CD8-positive, alpha-beta memory T cell (primary cell): ENCODE measurements at regions not wholly inside any gene's neighbourhood (a gene's known extent, or its start where the extent isn't known, plus 50 kb on each side); places are given as distances from the start of the nearest gene placed in this dataset.

ENCODE experiments used
- CTCF ChIA-PET: fragments of 350-600 bp; sonication (Branson Sonifier 250); formaldehyde crosslinking; loops from one replicate; lab custom pipeline; 2021; ENCODE audit warnings: antibody characterized with exemption; lab: Charles Lee
- POLR2A ChIA-PET: fragments of 350-600 bp; sonication (Branson Sonifier 250); formaldehyde crosslinking; loops from one replicate; lab custom pipeline; 2021; ENCODE audit warnings: antibody characterized with exemption; lab: Charles Lee
- DNase-seq, 5 donors: peaks; one replicate each; pipeline versions ENCODE4 v3.0.0 to v3.0.0-alpha.2; 2020 to 2022; ENCODE audit warnings: mixed read lengths in 1 of 5
- H3K27ac ChIP-seq: one replicate; pipeline ENCODE4 v1.7.0; 2013; ENCODE audit warnings: low read depth, mild to moderate bottlenecking, low read length, moderate library complexity
- H3K27me3 ChIP-seq: 2 replicates; pipeline ENCODE4 v1.7.0; 2013; ENCODE audit warnings: low read length, mild to moderate bottlenecking; ENCODE audit not compliant: insufficient read depth, poor library complexity, severe bottlenecking
- H3K36me3 ChIP-seq: 2 replicates; pipeline ENCODE4 v1.7.0; 2013; ENCODE audit warnings: mild to moderate bottlenecking, low read length, moderate library complexity; ENCODE audit not compliant: insufficient read depth
- H3K4me1 ChIP-seq: 2 replicates; pipeline ENCODE4 v1.7.0; 2013; ENCODE audit warnings: mild to moderate bottlenecking, low read length, moderate library complexity; ENCODE audit not compliant: insufficient read depth
- H3K4me3 ChIP-seq: 2 replicates; pipeline ENCODE4 v1.7.0; 2013; ENCODE audit warnings: mild to moderate bottlenecking, low read length
- H3K9me3 ChIP-seq: 2 replicates; pipeline ENCODE4 v1.7.0; 2013; ENCODE audit warnings: mild to moderate bottlenecking, low read length
- H3K27ac Mint-ChIP-seq, 8 donors: one replicate each; pipeline ENCODE4 v1.8.0; 2020 to 2021; ENCODE audit warnings: mixed read lengths in 8 of 8, mild to moderate bottlenecking in 6 of 8, inconsistent platforms in 3 of 8, moderate library complexity in 3 of 8
- H3K27me3 Mint-ChIP-seq, 2 donors: one replicate each; pipeline ENCODE4 v1.8.0; 2020 to 2021; ENCODE audit warnings: mixed read lengths in 2 of 2, mild to moderate bottlenecking in 1 of 2, moderate library complexity in 1 of 2
- H3K36me3 Mint-ChIP-seq, 3 donors: one replicate each; pipeline ENCODE4 v1.8.0; 2020 to 2021; ENCODE audit warnings: mixed read lengths in 3 of 3, inconsistent platforms in 1 of 3, mild to moderate bottlenecking in 1 of 3
- H3K4me1 Mint-ChIP-seq, 3 donors: one replicate each; pipeline ENCODE4 v1.8.0; 2020 to 2021; ENCODE audit warnings: mixed read lengths in 3 of 3, inconsistent platforms in 1 of 3, mild to moderate bottlenecking in 1 of 3
- H3K4me3 Mint-ChIP-seq, 7 donors: one replicate each; pipeline ENCODE4 v1.8.0; 2020 to 2021; ENCODE audit warnings: mixed read lengths in 7 of 7, mild to moderate bottlenecking in 6 of 7, moderate library complexity in 4 of 7, inconsistent platforms in 2 of 7
- H3K9me3 Mint-ChIP-seq, 5 donors: one replicate each; pipeline ENCODE4 v1.8.0; 2020 to 2022; ENCODE audit warnings: mixed read lengths in 5 of 5, mild to moderate bottlenecking in 3 of 5, moderate library complexity in 2 of 5, inconsistent platforms in 1 of 5

GRCh38 chr7:27423821-27424220 is 181.2 kb downstream of the EVX1 start:
- no peak for DNase-seq
- Mint-ChIP-seq H3K9me3 (peaks cover 0 to 2% (median 0%) of the 10 kb centered on the region in 5 donors), H3K27ac (no peak overlapping the region), H3K4me1 (no peaks in the 10 kb centered on the region), H3K4me3 (no peak overlapping the region), H3K27me3 (peaks cover 7 to 23% of the 10 kb centered on the region in 2 donors), H3K36me3 (no peaks in the 10 kb centered on the region)
- Histone ChIP-seq H3K4me3 (no peak overlapping the region), H3K36me3 (no peaks in the 10 kb centered on the region), H3K4me1 (no peaks in the 10 kb centered on the region), H3K27me3 (no peaks in the 10 kb centered on the region), H3K9me3 (no peaks in the 10 kb centered on the region), H3K27ac (no peak overlapping the region)
- POLR2A ChIA-PET = no interaction called here
- CTCF ChIA-PET = no interaction called here

- H3K27me3 Mint-ChIP-seq = peaks cover 7 to 22% of the 10 kb centered on the region in 2 donors
- H3K4me1 Mint-ChIP-seq = no peaks in the 10 kb centered on the region
- no peak overlapping the region for H3K4me3 Mint-ChIP-seq
- H3K36me3 ChIP-seq = no peaks in the 10 kb centered on the region
- H3K27me3 ChIP-seq = no peaks in the 10 kb centered on the region
- no peak overlapping the region for H3K27ac ChIP-seq
- no peaks in the 10 kb centered on the region for H3K36me3 Mint-ChIP-seq
- no peaks in the 10 kb centered on the region for H3K4me1 ChIP-seq
- DNase-seq = no peak
- no peak overlapping the region for H3K4me3 ChIP-seq
- H3K9me3 ChIP-seq = no peaks in the 10 kb centered on the region
- POLR2A ChIA-PET = no interaction called here
- no peak overlapping the region for H3K27ac Mint-ChIP-seq
- CTCF ChIA-PET = no interaction called here
- H3K9me3 Mint-ChIP-seq = peaks cover 0 to 2% (median 0%) of the 10 kb centered on the region in 5 donors
Observed at GRCh38 chr7:27424231-27424630, 181.6 kb downstream of the EVX1 start.

- Mint-ChIP-seq H3K36me3 (no peaks in the 10 kb centered on the region), H3K4me1 (no peaks in the 10 kb centered on the region)
- CTCF ChIA-PET = no interaction called here
Observed at GRCh38 chr7:27424749-27425148, 182.1 kb downstream of the EVX1 start.

GRCh38 chr7:27427416-27427815 is 184.8 kb downstream of the EVX1 start:
- peaks cover 13 to 33% of the 10 kb centered on the region in 2 donors for H3K27me3 Mint-ChIP-seq
- no peak for DNase-seq
- H3K4me1 ChIP-seq = no peaks in the 10 kb centered on the region
- H3K9me3 Mint-ChIP-seq = peaks cover 0 to 5% (median 0%) of the 10 kb centered on the region in 5 donors
- no peaks in the 10 kb centered on the region for H3K36me3 Mint-ChIP-seq
- no peaks in the 10 kb centered on the region for H3K36me3 ChIP-seq
- no peaks in the 10 kb centered on the region for H3K9me3 ChIP-seq
- H3K4me1 Mint-ChIP-seq = no peaks in the 10 kb centered on the region
- no peaks in the 10 kb centered on the region for H3K27me3 ChIP-seq
- H3K4me3 Mint-ChIP-seq = no peak overlapping the region
- H3K4me3 ChIP-seq = no peak overlapping the region
- no peak overlapping the region for H3K27ac ChIP-seq
- ChIA-PET CTCF (no interaction called here), POLR2A (no interaction called here)
- no peak overlapping the region for H3K27ac Mint-ChIP-seq

More at GRCh38 chr7:27424749-27425148, 182.1 kb downstream of the EVX1 start:
- Histone ChIP-seq H3K27ac (no peak overlapping the region), H3K4me3 (no peak overlapping the region), H3K4me1 (no peaks in the 10 kb centered on the region), H3K36me3 (no peaks in the 10 kb centered on the region), H3K27me3 (no peaks in the 10 kb centered on the region), H3K9me3 (no peaks in the 10 kb centered on the region)
- POLR2A ChIA-PET = no interaction called here
- DNase-seq = no peak
- Mint-ChIP-seq H3K27ac (no peak overlapping the region), H3K27me3 (peaks cover 7 to 20% of the 10 kb centered on the region in 2 donors), H3K9me3 (peaks cover 0 to 2% (median 0%) of the 10 kb centered on the region in 5 donors), H3K4me3 (no peak overlapping the region)

GRCh38 chr7:27430105-27430504 is 187.5 kb downstream of the EVX1 start:
- Mint-ChIP-seq H3K27ac (no peak overlapping the region), H3K9me3 (peaks cover 0 to 5% (median 0%) of the 10 kb centered on the region in 5 donors), H3K27me3 (peaks cover 12 to 37% of the 10 kb centered on the region in 2 donors), H3K4me3 (no peak overlapping the region), H3K36me3 (no peaks in the 10 kb centered on the region), H3K4me1 (no peaks in the 10 kb centered on the region)
- CTCF ChIA-PET = no interaction called here
- no peaks in the 10 kb centered on the region for H3K36me3 ChIP-seq
- H3K4me3 ChIP-seq = no peak overlapping the region
- no peak overlapping the region for H3K27ac ChIP-seq
- POLR2A ChIA-PET = no interaction called here
- DNase-seq = no peak
- H3K27me3 ChIP-seq = no peaks in the 10 kb centered on the region
- no peaks in the 10 kb centered on the region for H3K9me3 ChIP-seq
- H3K4me1 ChIP-seq = no peaks in the 10 kb centered on the region

GRCh38 chr7:27431465-27431864 is 188.9 kb downstream of the EVX1 start:
- peaks cover 9 to 39% of the 10 kb centered on the region in 2 donors for H3K27me3 Mint-ChIP-seq
- Histone ChIP-seq H3K27me3 (no peaks in the 10 kb centered on the region), H3K36me3 (no peaks in the 10 kb centered on the region), H3K4me1 (no peaks in the 10 kb centered on the region), H3K4me3 (no peak overlapping the region), H3K27ac (no peak overlapping the region), H3K9me3 (no peaks in the 10 kb centered on the region)
- no peak overlapping the region for H3K4me3 Mint-ChIP-seq
- CTCF ChIA-PET = no interaction called here
- peaks cover 0 to 2% (median 0%) of the 10 kb centered on the region in 5 donors for H3K9me3 Mint-ChIP-seq
- H3K36me3 Mint-ChIP-seq = no peaks in the 10 kb centered on the region
- no peak overlapping the region for H3K27ac Mint-ChIP-seq
- POLR2A ChIA-PET = no interaction called here
- DNase-seq = no peak
- H3K4me1 Mint-ChIP-seq = no peaks in the 10 kb centered on the region

GRCh38 chr7:27433581-27433980 is 191.0 kb downstream of the EVX1 start:
- CTCF ChIA-PET = no interaction called here
- no peak overlapping the region for H3K4me3 ChIP-seq
- DNase-seq = no peak
- Mint-ChIP-seq H3K27me3 (peaks cover 12 to 38% of the 10 kb centered on the region in 2 donors), H3K9me3 (peaks cover 0 to 2% (median 0%) of the 10 kb centered on the region in 5 donors), H3K4me3 (no peak overlapping the region), H3K27ac (no peak overlapping the region), H3K4me1 (no peaks in the 10 kb centered on the region), H3K36me3 (no peaks in the 10 kb centered on the region)
- no peaks in the 10 kb centered on the region for H3K9me3 ChIP-seq
- POLR2A ChIA-PET = no interaction called here
- no peak overlapping the region for H3K27ac ChIP-seq
- no peaks in the 10 kb centered on the region for H3K27me3 ChIP-seq
- H3K4me1 ChIP-seq = no peaks in the 10 kb centered on the region
- no peaks in the 10 kb centered on the region for H3K36me3 ChIP-seq

GRCh38 chr7:27434756-27435400 is 192.3 kb downstream of the EVX1 start:
- H3K27ac Mint-ChIP-seq = no peak overlapping the region
- ChIA-PET CTCF (no interaction called here), POLR2A (no interaction called here)
- H3K27ac ChIP-seq = no peak overlapping the region
- H3K4me1 ChIP-seq = no peaks in the 10 kb centered on the region
- no peaks in the 10 kb centered on the region for H3K36me3 ChIP-seq
- no peaks in the 10 kb centered on the region for H3K36me3 Mint-ChIP-seq
- H3K27me3 Mint-ChIP-seq = peaks cover 14 to 35% of the 10 kb centered on the region in 2 donors
- no peak overlapping the region for H3K4me3 ChIP-seq
- H3K4me3 Mint-ChIP-seq = no peak overlapping the region
- no peaks in the 10 kb centered on the region for H3K4me1 Mint-ChIP-seq
- no peaks in the 10 kb centered on the region for H3K9me3 ChIP-seq
- no peak for DNase-seq
- no peaks in the 10 kb centered on the region for H3K27me3 ChIP-seq
- H3K9me3 Mint-ChIP-seq = peaks cover 0 to 2% (median 0%) of the 10 kb centered on the region in 5 donors
